ENCODE measurements at regions not wholly inside any gene's neighbourhood (a gene's known extent, or its start where the extent isn't known, plus 50 kb on each side); places are given as distances from the start of the nearest gene placed in this dataset.
A peak's percentile ranks its signal among the peaks of the same experiment; 100 is the strongest.

- DNase-seq (no peak), ATAC-seq (no peak)
- no peak for TF ChIP-seq CTCF (IDR thresholded peaks at IDR 0.05)
- Histone ChIP-seq H3K4me3 (no peak overlapping the region), H3K9me3 (no peaks in the 10 kb centered on the region), H3K36me3 (no peaks in the 10 kb centered on the region), H3K27ac (no peak overlapping the region), H3K27me3 (no peaks in the 10 kb centered on the region), H3K4me1 (peaks cover 8 to 11% of the 10 kb centered on the region in 2 donors)
- intact Hi-C loops (cut with DNase I) = no loop called here
These were observed 289.1 kb downstream of the GADD45G start for GRCh38 chr9:89893886-89894285.

- DNase-seq = no peak
- Histone ChIP-seq H3K4me3 (no peak overlapping the region), H3K36me3 (no peaks in the 10 kb centered on the region), H3K9me3 (no peaks in the 10 kb centered on the region), H3K27ac (no peak overlapping the region), H3K4me1 (peaks cover 3 to 4% of the 10 kb centered on the region in 2 donors), H3K27me3 (no peaks in the 10 kb centered on the region)
- no peak for TF ChIP-seq CTCF (IDR thresholded peaks at IDR 0.05)
- intact Hi-C loops (cut with DNase I) = no loop called here
- no peak for ATAC-seq
These were observed 292.1 kb downstream of the GADD45G start for GRCh38 chr9:89896806-89897340.

- no peak for ATAC-seq
- intact Hi-C loops (cut with DNase I) = no loop called here
- Histone ChIP-seq H3K36me3 (no peaks in the 10 kb centered on the region), H3K4me3 (no peak overlapping the region), H3K9me3 (no peaks in the 10 kb centered on the region), H3K4me1 (peaks cover 0 to 4% of the 10 kb centered on the region in 2 donors), H3K27ac (no peak overlapping the region), H3K27me3 (no peaks in the 10 kb centered on the region)
- TF ChIP-seq CTCF (IDR thresholded peaks at IDR 0.05) = no peak
- no peak for DNase-seq
These were observed 294.8 kb downstream of the GADD45G start for GRCh38 chr9:89899573-89899972.

- Histone ChIP-seq H3K27ac (no peak overlapping the region), H3K36me3 (no peaks in the 10 kb centered on the region), H3K27me3 (no peaks in the 10 kb centered on the region), H3K9me3 (no peaks in the 10 kb centered on the region), H3K4me3 (no peak overlapping the region), H3K4me1 (peaks cover 0 to 4% of the 10 kb centered on the region in 2 donors)
- TF ChIP-seq CTCF (IDR thresholded peaks at IDR 0.05) = no peak
- intact Hi-C loops (cut with DNase I) = no loop called here
- ATAC-seq (no peak), DNase-seq (no peak)
These were observed 297.1 kb downstream of the GADD45G start for GRCh38 chr9:89901920-89902319.

GRCh38 chr9:89902450-89903140 lies 297.8 kb downstream of the GADD45G start:
- no peaks in the 10 kb centered on the region for H3K27me3 ChIP-seq
- no peaks in the 10 kb centered on the region for H3K36me3 ChIP-seq
- H3K27ac ChIP-seq = peak overlapping the region in 1 of 2 donors; percentile 14
- no peaks in the 10 kb centered on the region for H3K9me3 ChIP-seq
- intact Hi-C loops (cut with DNase I) = no loop called here
- no peak for TF ChIP-seq CTCF (IDR thresholded peaks at IDR 0.05)
- peaks cover 0 to 4% of the 10 kb centered on the region in 2 donors for H3K4me1 ChIP-seq
- peak in 2 of 4 donors; percentile 53 to 61 for DNase-seq
- H3K4me3 ChIP-seq = no peak overlapping the region
- ATAC-seq = peak; percentile 59
